ENCODE measurements at regions not wholly inside any gene's neighbourhood (a gene's known extent, or its start where the extent isn't known, plus 50 kb on each side); places are given as distances from the start of the nearest gene placed in this dataset.

GRCh38 chr11:23252426-23252825 lies 392.2 kb upstream of the CCDC179 start:
- TF ChIP-seq EZH2 (IDR thresholded peaks at IDR 0.05; ENCODE audit: low read length, missing control alignments), result no peak
- TF ChIP-seq, protein P1, sequence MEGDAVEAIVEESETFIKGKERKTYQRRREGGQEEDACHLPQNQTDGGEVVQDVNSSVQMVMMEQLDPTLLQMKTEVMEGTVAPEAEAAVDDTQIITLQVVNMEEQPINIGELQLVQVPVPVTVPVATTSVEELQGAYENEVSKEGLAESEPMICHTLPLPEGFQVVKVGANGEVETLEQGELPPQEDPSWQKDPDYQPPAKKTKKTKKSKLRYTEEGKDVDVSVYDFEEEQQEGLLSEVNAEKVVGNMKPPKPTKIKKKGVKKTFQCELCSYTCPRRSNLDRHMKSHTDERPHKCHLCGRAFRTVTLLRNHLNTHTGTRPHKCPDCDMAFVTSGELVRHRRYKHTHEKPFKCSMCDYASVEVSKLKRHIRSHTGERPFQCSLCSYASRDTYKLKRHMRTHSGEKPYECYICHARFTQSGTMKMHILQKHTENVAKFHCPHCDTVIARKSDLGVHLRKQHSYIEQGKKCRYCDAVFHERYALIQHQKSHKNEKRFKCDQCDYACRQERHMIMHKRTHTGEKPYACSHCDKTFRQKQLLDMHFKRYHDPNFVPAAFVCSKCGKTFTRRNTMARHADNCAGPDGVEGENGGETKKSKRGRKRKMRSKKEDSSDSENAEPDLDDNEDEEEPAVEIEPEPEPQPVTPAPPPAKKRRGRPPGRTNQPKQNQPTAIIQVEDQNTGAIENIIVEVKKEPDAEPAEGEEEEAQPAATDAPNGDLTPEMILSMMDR (conservative IDR thresholded peaks at IDR 0.05 in 1 of 2, IDR thresholded peaks at IDR 0.05 in 1 of 2; ENCODE audit: low read depth in 1 of 2, low read length in 2 of 2), result no peak
- Histone ChIP-seq H3K27me3 (ENCODE audit: control insufficient read depth, insufficient read depth, low read length) (no peaks in the 10 kb centered on the region), H2AFZ (ENCODE audit: low read length) (no peak overlapping the region), H3K4me1 (ENCODE audit: control insufficient read depth, extremely low read depth, insufficient read depth, low read length) (no peaks in the 10 kb centered on the region), H3K9me3 (ENCODE audit: control insufficient read depth, insufficient read depth, low read depth, low read length) (no peaks in the 10 kb centered on the region), H3K36me3 (ENCODE audit: control insufficient read depth, insufficient read depth, low read length) (no peaks in the 10 kb centered on the region), H4K20me1 (ENCODE audit: control insufficient read depth, extremely low read depth, insufficient read depth, low read length) (no peaks in the 10 kb centered on the region), H3K27ac (ENCODE audit: insufficient read depth, low read length) (no peak overlapping the region), H3K4me3 (replicated peaks in 1 of 4; ENCODE audit: control extremely low read depth in 1 of 4, insufficient read depth in 1 of 4, low read depth in 3 of 4, low read length in 4 of 4) (no peak overlapping the region), H3K79me2 (ENCODE audit: control insufficient read depth, insufficient read depth, low read length) (no peaks in the 10 kb centered on the region), H3K9ac (ENCODE audit: insufficient read depth, low read length) (no peak overlapping the region), H3K4me2 (ENCODE audit: extremely low read depth, insufficient read depth, low read length) (no peak overlapping the region)
- no peak for DNase-seq (ENCODE audit: low read depth in 2 of 2)

DNA sequence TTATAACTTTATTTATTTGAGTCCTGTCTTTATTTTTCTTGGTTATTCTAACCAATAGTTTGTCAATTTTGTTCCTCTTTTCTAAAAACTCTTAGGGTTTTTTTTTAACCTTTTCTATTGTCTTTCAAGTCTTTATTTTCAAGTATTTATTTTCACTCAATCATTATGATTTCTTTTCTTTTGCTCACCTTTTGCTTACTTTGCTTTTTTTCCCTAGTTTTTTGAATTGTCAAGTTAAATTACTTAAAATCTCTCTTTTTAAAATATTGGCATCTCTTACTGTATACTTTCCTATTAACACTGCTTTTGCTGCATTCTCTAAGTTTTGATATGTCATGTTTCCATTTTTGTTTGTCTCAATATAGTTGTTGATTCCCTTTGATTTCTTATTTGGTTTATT lies 396.8 kb upstream of the CCDC179 start:
- H3K4me1 ChIP-seq (ENCODE audit: control insufficient read depth, extremely low read depth, insufficient read depth, low read length), result no peaks in the 10 kb centered on the region
- TF ChIP-seq EZH2 (IDR thresholded peaks at IDR 0.05; ENCODE audit: low read length, missing control alignments), result no peak
- TF ChIP-seq, protein P1 (conservative IDR thresholded peaks at IDR 0.05 in 1 of 2, IDR thresholded peaks at IDR 0.05 in 1 of 2; ENCODE audit: low read depth in 1 of 2, low read length in 2 of 2), result no peak

DNA sequence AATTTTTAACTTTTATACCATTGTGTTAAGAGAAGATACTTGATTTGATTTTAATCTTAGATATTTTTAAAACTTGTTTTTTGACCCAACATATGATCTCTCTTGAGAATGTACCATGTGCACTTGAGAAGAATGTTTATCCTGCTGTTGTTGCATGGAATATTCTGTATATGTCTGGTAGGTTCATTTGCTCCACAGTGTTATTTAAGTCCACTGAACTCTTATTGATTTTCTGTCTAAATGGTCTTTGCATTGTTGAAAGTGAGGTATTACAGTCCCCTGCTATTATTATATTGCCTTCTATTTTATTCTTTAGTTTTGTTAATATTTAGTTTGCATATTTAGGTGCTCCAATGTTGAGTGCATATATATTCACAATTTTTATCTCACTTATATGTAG lies 397.3 kb upstream of the CCDC179 start:
- no peaks in the 10 kb centered on the region for H3K4me1 ChIP-seq (ENCODE audit: control insufficient read depth, extremely low read depth, insufficient read depth, low read length)
- no peak overlapping the region for H3K9ac ChIP-seq (ENCODE audit: insufficient read depth, low read length)
- no peak overlapping the region for H2AFZ ChIP-seq (ENCODE audit: low read length)
- no peaks in the 10 kb centered on the region for H4K20me1 ChIP-seq (ENCODE audit: control insufficient read depth, extremely low read depth, insufficient read depth, low read length)
- no peaks in the 10 kb centered on the region for H3K36me3 ChIP-seq (ENCODE audit: control insufficient read depth, insufficient read depth, low read length)
- H3K4me2 ChIP-seq (ENCODE audit: extremely low read depth, insufficient read depth, low read length), result no peak overlapping the region
- TF ChIP-seq, protein P1 (conservative IDR thresholded peaks at IDR 0.05 in 1 of 2, IDR thresholded peaks at IDR 0.05 in 1 of 2; ENCODE audit: low read depth in 1 of 2, low read length in 2 of 2), result no peak
- no peak for TF ChIP-seq EZH2 (IDR thresholded peaks at IDR 0.05; ENCODE audit: low read length, missing control alignments)
- H3K27ac ChIP-seq (ENCODE audit: insufficient read depth, low read length), result no peak overlapping the region
- no peaks in the 10 kb centered on the region for H3K27me3 ChIP-seq (ENCODE audit: control insufficient read depth, insufficient read depth, low read length)
- no peaks in the 10 kb centered on the region for H3K9me3 ChIP-seq (ENCODE audit: control insufficient read depth, insufficient read depth, low read depth, low read length)
- no peaks in the 10 kb centered on the region for H3K79me2 ChIP-seq (ENCODE audit: control insufficient read depth, insufficient read depth, low read length)
- no peak overlapping the region for H3K4me3 ChIP-seq (replicated peaks in 1 of 4; ENCODE audit: control extremely low read depth in 1 of 4, insufficient read depth in 1 of 4, low read depth in 3 of 4, low read length in 4 of 4)
- DNase-seq (ENCODE audit: low read depth in 2 of 2), result no peak

More for the DNA sequence above, 396.8 kb upstream of the CCDC179 start:
- Histone ChIP-seq H3K27me3 (ENCODE audit: control insufficient read depth, insufficient read depth, low read length) (no peaks in the 10 kb centered on the region), H3K27ac (ENCODE audit: insufficient read depth, low read length) (no peak overlapping the region), H3K4me3 (replicated peaks in 1 of 4; ENCODE audit: control extremely low read depth in 1 of 4, insufficient read depth in 1 of 4, low read depth in 3 of 4, low read length in 4 of 4) (no peak overlapping the region), H3K9ac (ENCODE audit: insufficient read depth, low read length) (no peak overlapping the region), H2AFZ (ENCODE audit: low read length) (no peak overlapping the region), H3K36me3 (ENCODE audit: control insufficient read depth, insufficient read depth, low read length) (no peaks in the 10 kb centered on the region), H3K79me2 (ENCODE audit: control insufficient read depth, insufficient read depth, low read length) (no peaks in the 10 kb centered on the region), H4K20me1 (ENCODE audit: control insufficient read depth, extremely low read depth, insufficient read depth, low read length) (no peaks in the 10 kb centered on the region), H3K9me3 (ENCODE audit: control insufficient read depth, insufficient read depth, low read depth, low read length) (no peaks in the 10 kb centered on the region), H3K4me2 (ENCODE audit: extremely low read depth, insufficient read depth, low read length) (no peak overlapping the region)
- DNase-seq (ENCODE audit: low read depth in 2 of 2), result no peak
